ENCODE measurements at regions not wholly inside any gene's neighbourhood (a gene's known extent, or its start where the extent isn't known, plus 50 kb on each side); places are given as distances from the start of the nearest gene placed in this dataset.

GRCh38 chr16:55076053-55076452 lies 145.4 kb downstream of the IRX5 start:
- no peak for DNase-seq

- no peak for DNase-seq
Observed at GRCh38 chr16:55077266-55077665, 146.6 kb downstream of the IRX5 start.

DNA sequence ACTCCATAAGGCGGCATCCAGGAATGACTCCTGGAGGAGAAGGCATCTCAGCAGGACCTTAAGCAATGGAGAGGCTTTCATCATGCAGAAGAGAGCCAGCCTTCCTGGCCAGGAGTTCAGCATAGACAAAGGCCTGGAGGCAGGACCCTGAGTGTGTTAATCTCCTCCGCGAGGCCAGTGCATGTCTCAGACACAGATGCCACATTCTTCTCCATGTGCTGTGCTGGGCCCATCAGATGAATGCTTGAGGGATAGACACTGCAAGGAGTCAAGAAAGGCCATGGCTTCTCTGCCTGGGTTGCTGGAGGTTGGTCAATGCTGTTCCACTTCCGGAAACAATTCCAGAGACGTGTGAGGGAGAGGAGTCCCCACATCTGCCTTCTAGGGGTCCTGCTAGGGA lies 147.5 kb downstream of the IRX5 start:
- no peak for DNase-seq

DNA sequence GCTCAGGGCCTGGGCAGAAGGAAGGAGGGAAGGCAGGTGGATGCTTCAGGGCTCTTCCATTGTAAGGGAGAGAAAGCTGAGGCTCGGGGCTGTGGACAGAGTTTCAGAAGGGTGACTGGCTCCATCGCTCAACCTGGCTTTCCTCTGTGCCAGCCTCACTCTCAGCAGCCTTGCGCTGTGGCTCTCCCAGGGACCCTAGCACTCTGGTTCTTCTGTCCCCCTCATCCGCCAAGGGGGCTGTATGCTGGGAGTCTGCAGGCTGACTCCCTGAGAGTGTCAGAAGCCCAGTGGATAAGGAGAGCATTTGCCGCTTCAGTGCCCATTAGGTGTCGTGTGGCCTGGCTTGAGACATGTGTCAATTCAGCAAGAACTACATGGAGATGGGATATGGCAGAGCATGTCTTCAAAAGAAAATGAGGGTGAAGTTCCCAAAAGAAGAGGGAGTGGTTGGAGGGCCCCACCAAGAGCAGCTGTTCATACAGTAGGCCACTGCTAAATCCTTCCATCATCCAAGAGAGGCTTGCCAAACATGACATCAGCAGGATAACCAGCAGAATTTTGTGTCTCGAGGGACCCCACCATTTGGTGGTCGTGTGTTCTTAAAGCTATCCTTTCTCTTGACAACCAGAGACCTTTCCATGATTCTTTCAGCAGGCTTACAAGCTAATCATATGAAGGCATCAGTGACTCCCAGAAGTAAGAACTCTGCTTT lies 148.2 kb downstream of the IRX5 start:
- DNase-seq: no peak

DNA sequence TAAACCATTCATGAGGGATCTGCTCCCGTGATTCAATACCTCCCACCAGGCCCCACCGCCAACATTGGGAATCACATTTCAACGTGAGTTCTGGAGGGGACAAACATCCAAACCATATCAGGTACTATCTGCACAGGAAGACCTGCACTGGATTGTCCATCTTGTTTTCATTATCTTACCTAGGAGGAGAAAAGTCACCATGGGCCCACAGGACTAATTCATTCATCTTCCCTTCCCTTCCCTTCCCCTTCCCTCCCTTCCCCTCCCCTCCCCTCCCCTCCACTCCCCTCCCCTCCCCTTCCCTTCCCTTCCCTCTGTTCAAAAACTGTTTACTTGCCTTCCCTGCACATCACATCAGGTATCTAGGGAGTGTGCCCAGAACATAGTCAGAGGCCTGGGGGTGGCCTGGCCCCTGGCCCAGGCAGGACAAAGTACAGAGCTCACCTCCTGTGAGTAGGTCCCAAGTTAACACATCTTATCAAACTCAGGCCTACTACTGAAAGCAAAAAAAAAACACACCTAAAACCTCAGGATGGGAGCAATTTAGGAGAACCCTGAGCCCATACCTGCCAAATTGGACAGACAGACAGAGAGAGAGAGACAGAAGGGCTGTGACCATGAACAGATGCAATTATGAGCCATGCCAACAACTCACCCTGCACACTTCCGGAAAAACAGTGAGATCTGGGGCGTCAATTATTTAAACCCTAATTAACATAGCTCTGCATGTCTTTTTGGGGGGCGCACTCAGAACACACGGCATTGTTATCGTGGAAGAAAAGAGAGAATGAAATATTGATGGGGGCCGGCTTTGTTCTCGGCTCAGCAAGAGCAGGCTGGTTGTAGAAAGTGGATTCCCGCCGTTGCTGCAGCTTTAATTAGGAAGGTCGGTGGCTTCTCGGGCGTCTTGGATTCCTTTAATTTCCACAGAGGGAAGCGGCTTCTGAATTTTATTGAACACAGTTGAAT lies 151.2 kb downstream of the IRX5 start:
- no peak for DNase-seq

DNA sequence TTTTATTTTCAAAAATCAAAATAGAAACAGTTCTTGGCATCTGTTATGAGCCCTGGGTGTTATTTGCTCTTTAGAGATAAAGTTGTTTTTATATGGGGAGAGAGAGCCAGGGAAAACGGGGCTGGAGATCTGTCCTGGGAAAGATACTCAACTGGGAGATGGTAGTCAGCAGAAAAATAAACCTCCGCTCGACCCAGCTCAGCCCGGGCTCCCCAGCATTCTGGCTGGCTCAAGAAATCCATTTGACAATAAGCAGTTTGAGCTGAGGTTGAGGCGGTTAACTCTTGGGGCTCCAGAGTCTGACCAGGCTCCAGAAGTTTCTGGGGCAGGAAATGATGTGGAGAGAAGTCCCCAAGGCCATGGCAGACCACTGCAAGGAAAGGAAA lies 151.9 kb downstream of the IRX5 start:
- no peak for DNase-seq

- DNase-seq: no peak
Observed at GRCh38 chr16:55083052-55083451, 152.4 kb downstream of the IRX5 start.

DNA sequence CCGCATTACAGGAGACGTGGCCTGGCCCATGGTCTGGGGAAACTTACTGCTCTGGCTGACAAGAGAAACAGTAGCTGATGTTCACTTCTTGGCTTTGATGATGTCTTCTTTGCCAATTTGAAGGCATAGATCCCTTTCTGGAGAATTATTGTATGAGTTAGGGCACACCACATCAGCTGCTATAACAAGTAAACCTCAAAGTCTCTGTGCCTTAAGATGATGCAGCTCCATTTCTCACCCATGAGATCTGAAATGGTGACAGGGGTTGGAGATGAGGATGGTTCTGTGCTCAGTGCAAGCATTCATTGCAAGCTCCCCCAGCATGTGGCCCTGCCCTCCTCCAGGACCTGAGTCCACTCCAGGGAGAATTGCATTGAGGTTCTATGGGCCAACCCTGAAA lies 157.4 kb downstream of the IRX5 start:
- DNase-seq: no peak

- no peak for DNase-seq
Observed at GRCh38 chr16:55089600-55089999, 158.9 kb downstream of the IRX5 start.

DNA sequence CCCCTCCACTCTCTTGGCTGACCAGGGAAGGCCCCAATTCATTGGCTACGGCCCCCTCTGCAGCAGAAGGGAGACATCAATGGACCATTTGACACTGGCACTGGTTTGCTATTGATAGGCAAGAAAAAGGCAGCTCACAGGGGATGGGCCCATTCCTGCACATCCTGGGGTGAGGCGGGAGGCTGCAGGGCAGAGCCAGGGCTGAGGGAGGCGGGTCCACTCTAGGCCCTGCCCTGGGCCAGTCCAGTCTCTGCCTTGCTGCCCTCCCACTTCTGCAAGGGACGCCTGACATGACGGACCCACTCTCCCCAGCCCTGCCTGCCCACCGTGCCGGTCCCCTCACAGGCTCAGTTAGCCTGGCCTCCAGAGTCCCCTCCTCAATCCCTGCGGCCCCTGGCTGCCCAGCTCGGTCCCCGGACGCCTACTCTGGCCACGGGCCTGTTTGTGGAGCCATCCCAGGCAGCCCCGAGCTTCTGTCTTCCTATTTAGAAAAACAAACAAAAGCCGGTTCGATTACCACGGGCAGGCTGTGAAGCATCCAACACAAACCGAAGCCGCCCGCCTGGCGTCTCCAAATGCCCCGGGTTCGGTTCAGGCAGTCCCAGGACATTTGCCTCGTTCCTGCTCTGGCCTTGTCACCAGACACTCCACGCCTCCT lies 160.7 kb downstream of the IRX5 start:
- DNase-seq: no peak

DNA sequence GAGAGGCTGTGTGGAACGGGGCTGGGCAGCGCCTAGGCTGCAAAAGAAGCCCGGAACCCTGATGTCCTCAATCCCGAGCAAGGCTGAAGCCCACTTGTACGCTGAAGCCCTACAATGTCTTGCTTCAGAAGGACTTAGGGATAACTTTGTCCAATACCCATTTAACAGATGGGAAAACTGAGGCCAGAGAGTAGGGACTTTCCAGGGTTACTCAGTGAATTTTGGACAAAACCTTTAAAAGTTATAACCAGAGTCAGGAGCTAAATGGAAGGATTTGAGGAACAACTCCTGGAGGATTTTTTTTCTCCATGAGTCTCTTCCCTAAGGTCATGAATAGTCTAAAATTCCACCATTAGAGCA lies 161.2 kb downstream of the IRX5 start:
- no peak for DNase-seq

- no peak for DNase-seq
Observed at GRCh38 chr16:55100100-55100499, 169.4 kb downstream of the IRX5 start.

- DNase-seq: no peak
Observed at GRCh38 chr16:55101026-55101425, 170.4 kb downstream of the IRX5 start.

- no peak for DNase-seq
Observed at GRCh38 chr16:55102077-55102476, 171.4 kb downstream of the IRX5 start.

- DNase-seq: no peak
Observed at GRCh38 chr16:55102531-55102930, 171.9 kb downstream of the IRX5 start.

- DNase-seq: no peak
Observed at GRCh38 chr16:55107851-55108250, 177.2 kb downstream of the IRX5 start.

DNA sequence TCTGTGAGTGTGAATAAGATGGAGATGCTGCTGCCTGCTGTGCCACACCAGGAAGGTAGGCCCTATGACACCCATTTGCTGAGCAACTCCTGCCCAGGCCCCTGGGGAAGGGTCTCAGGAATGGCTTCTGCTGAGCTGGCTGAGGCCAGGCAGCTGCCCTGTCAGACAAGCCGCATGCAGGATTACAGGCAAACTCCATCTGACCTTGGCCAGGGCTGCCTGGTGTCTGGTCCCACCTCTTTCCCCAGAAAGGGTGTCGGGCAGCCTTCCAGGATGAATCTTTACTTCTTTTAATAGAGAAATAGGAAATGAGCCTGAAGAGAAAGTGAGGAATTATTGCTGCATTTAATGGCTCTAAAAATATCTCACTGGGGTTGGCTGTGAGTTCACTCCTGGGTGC lies 182.5 kb downstream of the IRX5 start:
- no peak for DNase-seq

DNA sequence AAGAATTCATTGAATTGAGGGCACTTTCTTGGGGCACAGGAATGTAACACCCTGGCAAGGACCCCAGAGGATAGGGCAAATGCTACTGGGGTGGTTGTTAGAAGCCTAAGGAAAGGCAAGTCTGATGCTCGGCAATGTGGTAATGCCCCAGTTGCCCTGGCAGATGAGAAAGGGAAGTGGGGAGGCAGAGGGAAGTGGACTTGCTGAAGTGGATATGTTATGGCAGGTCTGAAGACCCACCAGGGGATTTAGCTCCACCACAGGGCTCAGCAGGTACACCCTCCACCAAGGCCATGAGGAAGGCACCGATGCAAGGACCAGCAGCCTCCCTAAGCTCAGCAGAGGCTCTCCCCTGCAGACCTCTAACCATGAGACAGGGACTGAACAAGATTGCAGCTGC lies 184.8 kb downstream of the IRX5 start:
- no peak for DNase-seq

DNA sequence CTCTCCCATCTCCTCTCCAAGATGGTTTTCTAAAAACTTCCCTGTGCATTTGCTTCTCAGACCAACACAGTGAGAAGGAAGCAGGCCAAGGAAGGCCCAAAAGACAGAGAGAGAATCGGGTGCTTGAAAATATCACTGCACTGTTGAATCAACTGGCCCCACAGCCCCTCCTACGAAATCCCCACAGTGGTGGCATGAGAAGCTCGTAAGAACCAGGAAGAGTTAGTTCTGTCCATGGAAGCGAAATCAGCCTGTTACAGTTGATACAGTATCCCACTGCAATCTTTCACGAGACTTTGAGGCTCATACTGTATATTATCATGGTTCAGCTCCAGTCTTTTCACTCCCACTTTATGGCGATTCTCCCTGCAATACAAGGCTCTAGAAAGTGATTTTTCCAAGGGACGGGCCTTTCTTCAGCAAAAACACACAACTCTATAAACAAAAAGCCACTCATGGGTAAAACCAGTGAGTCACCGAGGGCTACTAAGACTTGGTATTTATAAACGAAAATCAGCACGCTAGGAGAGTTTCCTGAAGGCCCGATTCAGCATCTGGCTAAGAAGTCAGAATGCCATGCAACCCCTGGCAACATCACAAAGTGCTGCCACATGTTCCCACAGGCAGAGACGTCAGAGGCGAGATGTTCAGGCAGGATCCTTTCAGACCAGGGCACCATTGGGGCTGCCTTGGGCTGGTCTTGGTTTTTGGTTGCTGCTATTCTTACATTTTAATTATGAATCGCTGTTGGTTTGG lies 185.7 kb downstream of the IRX5 start:
- DNase-seq: no peak

DNA sequence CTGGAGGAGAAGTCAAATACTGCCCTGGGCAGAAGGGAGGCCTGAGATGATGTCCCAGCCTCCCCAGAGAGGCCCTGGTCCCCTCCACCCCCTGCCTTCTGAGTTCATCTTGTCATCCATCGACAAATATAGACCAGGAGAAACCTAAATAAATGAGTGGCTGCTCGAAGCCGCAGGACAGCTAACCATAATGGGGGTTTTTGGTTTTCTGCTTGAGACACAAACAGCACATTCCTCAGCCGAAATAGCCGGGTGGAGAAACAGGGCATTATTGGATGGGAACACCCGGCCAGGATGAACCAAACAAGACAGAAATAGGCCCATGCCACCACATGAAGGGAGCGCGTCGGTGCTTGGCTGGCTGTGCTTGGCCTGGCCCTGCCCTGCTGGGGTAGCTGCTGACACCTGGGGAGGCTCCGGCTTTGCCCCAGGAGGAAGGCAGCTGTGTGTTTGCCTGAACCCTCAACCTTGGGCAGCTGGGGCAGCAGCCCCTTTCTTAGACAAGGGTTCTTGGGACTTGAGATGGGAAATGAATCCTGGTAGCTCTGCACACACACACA lies 188.1 kb downstream of the IRX5 start:
- no peak for DNase-seq

GRCh38 chr16:55120408-55120807 lies 189.7 kb downstream of the IRX5 start:
- DNase-seq: no peak

GRCh38 chr16:55120826-55121225 lies 190.2 kb downstream of the IRX5 start:
- no peak for DNase-seq

- DNase-seq: no peak
Observed at GRCh38 chr16:55123652-55124051, 193.0 kb downstream of the IRX5 start.
